Middle frontal gyrus (tissue), 1 donor: ENCODE measurements at regions not wholly inside any gene's neighbourhood (a gene's known extent, or its start where the extent isn't known, plus 50 kb on each side); places are given as distances from the start of the nearest gene placed in this dataset.

Experiments
- DNase-seq: peaks from one replicate; pipeline ENCODE4 v3.0.0-alpha.2; 2015; ENCODE audit warnings: low spot score; ENCODE audit errors: extremely low spot score

- no peak for DNase-seq
Measured at GRCh38 chr13:97110936-97111335, 111.2 kb upstream of the MBNL2 start.

GRCh38 chr13:97111756-97112155 lies 110.4 kb upstream of the MBNL2 start:
- no peak for DNase-seq

GRCh38 chr13:97112446-97113152 lies 109.5 kb upstream of the MBNL2 start:
- DNase-seq = no peak

GRCh38 chr13:97113231-97114001 lies 108.7 kb upstream of the MBNL2 start:
- DNase-seq = no peak

GRCh38 chr13:97114651-97115050 lies 107.5 kb upstream of the MBNL2 start:
- no peak for DNase-seq

- DNase-seq = no peak
Measured at GRCh38 chr13:97116754-97117153, 105.4 kb upstream of the MBNL2 start.

GRCh38 chr13:97117388-97117910 lies 104.7 kb upstream of the MBNL2 start:
- DNase-seq = no peak

GRCh38 chr13:97119943-97120342 lies 102.2 kb upstream of the MBNL2 start:
- DNase-seq = no peak

GRCh38 chr13:97120346-97120745 lies 101.8 kb upstream of the MBNL2 start:
- DNase-seq = no peak

GRCh38 chr13:97120976-97121375 lies 101.2 kb upstream of the MBNL2 start:
- DNase-seq = no peak

GRCh38 chr13:97121894-97122293 lies 100.2 kb upstream of the MBNL2 start:
- no peak for DNase-seq

- no peak for DNase-seq
Measured at GRCh38 chr13:97122381-97122996, 99.6 kb upstream of the MBNL2 start.

- no peak for DNase-seq
Measured at GRCh38 chr13:97124206-97124605, 97.9 kb upstream of the MBNL2 start.

- no peak for DNase-seq
Measured at GRCh38 chr13:97124915-97125809, 97.0 kb upstream of the MBNL2 start.

- no peak for DNase-seq
Measured at GRCh38 chr13:97125810-97126738, 96.1 kb upstream of the MBNL2 start.

GRCh38 chr13:97127842-97128241 lies 94.3 kb upstream of the MBNL2 start:
- no peak for DNase-seq

- DNase-seq = no peak
Measured at GRCh38 chr13:97130190-97130589, 91.9 kb upstream of the MBNL2 start.

GRCh38 chr13:97131447-97131846 lies 90.7 kb upstream of the MBNL2 start:
- DNase-seq = no peak

- no peak for DNase-seq
Measured at GRCh38 chr13:97133554-97133953, 88.6 kb upstream of the MBNL2 start.

GRCh38 chr13:97133955-97134354 lies 88.2 kb upstream of the MBNL2 start:
- DNase-seq = no peak
